NT2/D1 (cell line): ENCODE measurements at regions not wholly inside any gene's neighbourhood (a gene's known extent, or its start where the extent isn't known, plus 50 kb on each side); places are given as distances from the start of the nearest gene placed in this dataset.

Experiments used
- SUZ12 ChIP-seq: IDR thresholded peaks from 2 replicates; pipeline ENCODE4 v1.6.1; 2011; ENCODE audit not compliant: insufficient read length, insufficient read depth; ENCODE audit errors: extremely low read depth
- YY1 ChIP-seq: IDR thresholded peaks from 2 replicates; pipeline ENCODE4 v1.6.1; 2011; ENCODE audit not compliant: insufficient read length, insufficient read depth
- ZNF274 ChIP-seq: IDR thresholded peaks from 2 replicates; pipeline ENCODE4 v1.6.1; 2011; ENCODE audit warnings: mild to moderate bottlenecking, low read depth, low read length

DNA sequence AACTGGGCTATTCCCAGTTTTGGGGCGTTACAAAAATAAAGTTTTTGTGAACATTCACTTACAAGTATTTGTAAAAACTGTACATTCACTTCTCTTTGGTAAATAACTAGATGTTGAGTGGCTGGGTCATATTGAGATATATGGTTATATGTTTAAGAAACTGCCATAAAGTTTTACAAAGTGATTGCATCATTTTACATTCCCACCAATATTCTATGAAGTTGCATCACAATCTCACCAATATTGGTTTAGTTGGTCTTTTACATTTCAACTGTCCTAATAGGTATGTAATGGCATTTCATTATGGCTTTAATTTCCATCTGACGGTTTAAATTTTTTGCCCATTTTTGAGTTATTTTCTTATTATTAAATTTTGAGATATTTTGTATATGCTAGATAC lies 251.7 kb upstream of the GNAI1 start:
- TF ChIP-seq ZNF274 = no peak
- TF ChIP-seq SUZ12 = no peak
- TF ChIP-seq YY1 = no peak
